HG02852 (cell line): ENCODE measurements at regions not wholly inside any gene's neighbourhood (a gene's known extent, or its start where the extent isn't known, plus 50 kb on each side); places are given as distances from the start of the nearest gene placed in this dataset.
"Not testable (repeated sequence)": the region's sequence is repeated elsewhere in the genome, so short reads cannot be mapped to it uniquely, and the experiment has no call there.

Experiments used
- ATAC-seq: cut with Tn5 transposase; IDR thresholded peaks from one replicate; pipeline ENCODE4 v1.9.1; 2021; ENCODE audit warnings: mild to moderate bottlenecking, moderate library complexity; ENCODE audit not compliant: unreplicated experiment

- ATAC-seq = no peak
These were observed 123.9 kb upstream of the GRIK3 start for GRCh38 chr1:37158113-37158749.

GRCh38 chr1:37159102-37159501 lies 124.8 kb upstream of the GRIK3 start:
- ATAC-seq = no peak

- ATAC-seq = no peak
These were observed 126.9 kb upstream of the GRIK3 start for GRCh38 chr1:37161171-37161570.

- no peak for ATAC-seq
These were observed 127.7 kb upstream of the GRIK3 start for GRCh38 chr1:37162059-37162458.

GRCh38 chr1:37166005-37166404 lies 131.7 kb upstream of the GRIK3 start:
- no peak for ATAC-seq

- ATAC-seq = no peak
These were observed 133.2 kb upstream of the GRIK3 start for GRCh38 chr1:37167479-37167878.

GRCh38 chr1:37169241-37169640 lies 134.9 kb upstream of the GRIK3 start:
- ATAC-seq = no peak

GRCh38 chr1:37169743-37170275 lies 135.5 kb upstream of the GRIK3 start:
- no peak for ATAC-seq

GRCh38 chr1:37171691-37172090 lies 137.4 kb upstream of the GRIK3 start:
- no peak for ATAC-seq

- ATAC-seq = no peak
These were observed 140.0 kb upstream of the GRIK3 start for GRCh38 chr1:37174341-37174740.

- ATAC-seq = no peak
These were observed 140.6 kb upstream of the GRIK3 start for GRCh38 chr1:37174876-37175275.

- ATAC-seq = no peak
These were observed 141.4 kb upstream of the GRIK3 start for GRCh38 chr1:37175666-37176215.

GRCh38 chr1:37176269-37176668 lies 142.0 kb upstream of the GRIK3 start:
- no peak for ATAC-seq

- ATAC-seq = no peak
These were observed 143.0 kb upstream of the GRIK3 start for GRCh38 chr1:37177230-37177864.

GRCh38 chr1:37181425-37181824 lies 147.1 kb upstream of the GRIK3 start:
- ATAC-seq = no peak

- ATAC-seq = no peak
These were observed 150.5 kb upstream of the GRIK3 start for GRCh38 chr1:37184789-37185188.

- no peak for ATAC-seq
These were observed 152.0 kb upstream of the GRIK3 start for GRCh38 chr1:37186246-37186756.

- no peak for ATAC-seq
These were observed 154.8 kb upstream of the GRIK3 start for GRCh38 chr1:37189111-37189510.

GRCh38 chr1:37197411-37197810 lies 163.1 kb upstream of the GRIK3 start:
- ATAC-seq = no peak

- not testable (repeated sequence) for ATAC-seq
These were observed 180.0 kb upstream of the GRIK3 start for GRCh38 chr1:37214305-37214704.

- no peak for ATAC-seq
These were observed 199.3 kb upstream of the GRIK3 start for GRCh38 chr1:37233606-37234005.

- no peak for ATAC-seq
These were observed 200.7 kb upstream of the GRIK3 start for GRCh38 chr1:37234941-37235418.
